ENCODE measurements at regions not wholly inside any gene's neighbourhood (a gene's known extent, or its start where the extent isn't known, plus 50 kb on each side); places are given as distances from the start of the nearest gene placed in this dataset.

GRCh38 chr1:194485432-194485831 lies 1299.0 kb upstream of the B3GALT2 start:
- ChIA-PET CTCF (no interaction called here), POLR2A (no interaction called here)
- no peak for DNase-seq (ENCODE audit: extremely low spot score)
- TF ChIP-seq, protein P1, sequence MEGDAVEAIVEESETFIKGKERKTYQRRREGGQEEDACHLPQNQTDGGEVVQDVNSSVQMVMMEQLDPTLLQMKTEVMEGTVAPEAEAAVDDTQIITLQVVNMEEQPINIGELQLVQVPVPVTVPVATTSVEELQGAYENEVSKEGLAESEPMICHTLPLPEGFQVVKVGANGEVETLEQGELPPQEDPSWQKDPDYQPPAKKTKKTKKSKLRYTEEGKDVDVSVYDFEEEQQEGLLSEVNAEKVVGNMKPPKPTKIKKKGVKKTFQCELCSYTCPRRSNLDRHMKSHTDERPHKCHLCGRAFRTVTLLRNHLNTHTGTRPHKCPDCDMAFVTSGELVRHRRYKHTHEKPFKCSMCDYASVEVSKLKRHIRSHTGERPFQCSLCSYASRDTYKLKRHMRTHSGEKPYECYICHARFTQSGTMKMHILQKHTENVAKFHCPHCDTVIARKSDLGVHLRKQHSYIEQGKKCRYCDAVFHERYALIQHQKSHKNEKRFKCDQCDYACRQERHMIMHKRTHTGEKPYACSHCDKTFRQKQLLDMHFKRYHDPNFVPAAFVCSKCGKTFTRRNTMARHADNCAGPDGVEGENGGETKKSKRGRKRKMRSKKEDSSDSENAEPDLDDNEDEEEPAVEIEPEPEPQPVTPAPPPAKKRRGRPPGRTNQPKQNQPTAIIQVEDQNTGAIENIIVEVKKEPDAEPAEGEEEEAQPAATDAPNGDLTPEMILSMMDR (IDR thresholded peaks at IDR 0.05; ENCODE audit: control extremely low read depth, extremely low read depth, low read depth, missing control alignments): no peak

- no peak for DNase-seq (ENCODE audit: extremely low spot score)
- TF ChIP-seq, protein P1 (IDR thresholded peaks at IDR 0.05; ENCODE audit: control extremely low read depth, extremely low read depth, low read depth, missing control alignments): no peak
- ChIA-PET CTCF (no interaction called here), POLR2A (no interaction called here)
Measured at GRCh38 chr1:194478731-194479130, 1292.3 kb upstream of the B3GALT2 start.

- ChIA-PET CTCF (no interaction called here), POLR2A (no interaction called here)
- TF ChIP-seq, protein P1 (IDR thresholded peaks at IDR 0.05; ENCODE audit: control extremely low read depth, extremely low read depth, low read depth, missing control alignments): no peak
- DNase-seq (ENCODE audit: extremely low spot score): no peak
Measured at GRCh38 chr1:194477908-194478307, 1291.5 kb upstream of the B3GALT2 start.

DNA sequence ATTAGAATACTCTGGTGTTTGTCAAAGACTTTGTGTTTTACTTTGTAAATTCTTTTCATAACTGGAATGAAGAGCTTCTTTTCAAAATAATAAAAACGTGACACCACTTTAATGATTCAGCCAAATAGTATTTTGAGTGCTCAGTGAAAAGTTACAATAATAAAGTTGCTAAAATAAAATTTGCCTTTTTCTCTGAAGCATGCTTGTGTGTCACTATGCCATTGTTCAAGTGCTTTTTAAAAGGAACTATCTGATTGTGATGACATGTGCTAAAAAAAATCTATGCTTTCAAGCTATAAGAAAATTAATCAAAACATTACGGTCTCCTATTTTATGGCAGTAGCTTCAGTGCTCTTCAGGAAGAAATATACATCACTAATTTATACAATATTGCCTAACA lies 1290.5 kb upstream of the B3GALT2 start:
- ChIA-PET POLR2A (no interaction called here), CTCF (no interaction called here)
- DNase-seq (ENCODE audit: extremely low spot score): no peak
- TF ChIP-seq, protein P1 (IDR thresholded peaks at IDR 0.05; ENCODE audit: control extremely low read depth, extremely low read depth, low read depth, missing control alignments): no peak

GRCh38 chr1:194476351-194476750 lies 1289.9 kb upstream of the B3GALT2 start:
- DNase-seq (ENCODE audit: extremely low spot score): no peak
- TF ChIP-seq, protein P1 (IDR thresholded peaks at IDR 0.05; ENCODE audit: control extremely low read depth, extremely low read depth, low read depth, missing control alignments): no peak
- CTCF ChIA-PET: no interaction called here
- POLR2A ChIA-PET: no interaction called here

- CTCF ChIA-PET: no interaction called here
- TF ChIP-seq, protein P1 (IDR thresholded peaks at IDR 0.05; ENCODE audit: control extremely low read depth, extremely low read depth, low read depth, missing control alignments): no peak
- POLR2A ChIA-PET: no interaction called here
- no peak for DNase-seq (ENCODE audit: extremely low spot score)
Measured at GRCh38 chr1:194474701-194475100, 1288.3 kb upstream of the B3GALT2 start.

GRCh38 chr1:194473766-194474165 lies 1287.4 kb upstream of the B3GALT2 start:
- TF ChIP-seq, protein P1 (IDR thresholded peaks at IDR 0.05; ENCODE audit: control extremely low read depth, extremely low read depth, low read depth, missing control alignments): no peak
- POLR2A ChIA-PET: no interaction called here
- CTCF ChIA-PET: no interaction called here
- no peak for DNase-seq (ENCODE audit: extremely low spot score)

Data from GM10248 (cell line).